ENCODE measurements at regions not wholly inside any gene's neighbourhood (a gene's known extent, or its start where the extent isn't known, plus 50 kb on each side); places are given as distances from the start of the nearest gene placed in this dataset.
"Not testable (repeated sequence)": the region's sequence is repeated elsewhere in the genome, so short reads cannot be mapped to it uniquely, and the experiment has no call there.

GRCh38 chr10:2800178-2800577, 267.2 kb upstream of the PFKP start:
- intact Hi-C loops (cut with micrococcal nuclease): no loop called here

GRCh38 chr10:2798336-2799022, 268.9 kb upstream of the PFKP start:
- intact Hi-C loops (cut with micrococcal nuclease): no loop called here

- intact Hi-C loops (cut with micrococcal nuclease): no loop called here
Observed at GRCh38 chr10:2791774-2792443, 275.4 kb upstream of the PFKP start.

- intact Hi-C loops (cut with micrococcal nuclease): no loop called here
Observed at GRCh38 chr10:2790396-2791188, 276.8 kb upstream of the PFKP start.

GRCh38 chr10:2786251-2786650, 281.1 kb upstream of the PFKP start:
- intact Hi-C loops (cut with micrococcal nuclease): no loop called here

GRCh38 chr10:2784766-2785165, 282.6 kb upstream of the PFKP start:
- intact Hi-C loops (cut with micrococcal nuclease): no loop called here

- intact Hi-C loops (cut with micrococcal nuclease): no loop called here
Observed at GRCh38 chr10:2782950-2783349, 284.4 kb upstream of the PFKP start.

GRCh38 chr10:2782265-2782664, 285.1 kb upstream of the PFKP start:
- intact Hi-C loops (cut with micrococcal nuclease): no loop called here

GRCh38 chr10:2777666-2778355, 289.5 kb upstream of the PFKP start:
- intact Hi-C loops (cut with micrococcal nuclease): no loop called here

GRCh38 chr10:2772816-2773631, 294.3 kb upstream of the PFKP start:
- intact Hi-C loops (cut with micrococcal nuclease): no loop called here

GRCh38 chr10:2772135-2772534, 295.2 kb upstream of the PFKP start:
- intact Hi-C loops (cut with micrococcal nuclease): no loop called here

- intact Hi-C loops (cut with micrococcal nuclease): not testable (repeated sequence)
Observed at GRCh38 chr10:2767293-2767692, 300.1 kb upstream of the PFKP start.

- intact Hi-C loops (cut with micrococcal nuclease): no loop called here
Observed at GRCh38 chr10:2761971-2762370, 305.4 kb upstream of the PFKP start.

GRCh38 chr10:2761311-2761710, 306.0 kb upstream of the PFKP start:
- intact Hi-C loops (cut with micrococcal nuclease): no loop called here

GRCh38 chr10:2760736-2761135, 306.6 kb upstream of the PFKP start:
- intact Hi-C loops (cut with micrococcal nuclease): no loop called here

- intact Hi-C loops (cut with micrococcal nuclease): no loop called here
Observed at GRCh38 chr10:2759233-2759632, 308.1 kb upstream of the PFKP start.

GRCh38 chr10:2754943-2755342, 312.4 kb upstream of the PFKP start:
- intact Hi-C loops (cut with micrococcal nuclease): no loop called here

GRCh38 chr10:2748287-2748686, 319.1 kb upstream of the PFKP start:
- intact Hi-C loops (cut with micrococcal nuclease): no loop called here

GRCh38 chr10:2746638-2747037, 320.7 kb upstream of the PFKP start:
- intact Hi-C loops (cut with micrococcal nuclease): no loop called here

GRCh38 chr10:2745666-2746065, 321.7 kb upstream of the PFKP start:
- intact Hi-C loops (cut with micrococcal nuclease): no loop called here

All from T-helper 2 cell treated with Interferon-gamma antibody and Interleukin-4, amounts not matched to agents 100 ng/mL and 5 ng/mL, for 36 hours (primary cell).